SK-N-MC (cell line): ENCODE measurements at regions not wholly inside any gene's neighbourhood (a gene's known extent, or its start where the extent isn't known, plus 50 kb on each side); places are given as distances from the start of the nearest gene placed in this dataset.

Experiments
- EZH2 ChIP-seq: fragments of 200-600 bp; sonication (generic); IDR thresholded peaks from one replicate; pipeline ENCODE4 v1.6.1; 2017; ENCODE audit warnings: antibody characterized with exemption
- POLR2AphosphoS5 ChIP-seq: IDR thresholded peaks from 2 replicates; pipeline ENCODE4 v1.6.1; 2012; ENCODE audit warnings: mild to moderate bottlenecking, low read depth, low read length, borderline replicate concordance

- TF ChIP-seq EZH2 = no peak
- TF ChIP-seq POLR2AphosphoS5 = no peak
Measured at GRCh38 chr4:123966990-123967769, 570.6 kb downstream of the SPRY1 start.
